ENCODE measurements at regions not wholly inside any gene's neighbourhood (a gene's known extent, or its start where the extent isn't known, plus 50 kb on each side); places are given as distances from the start of the nearest gene placed in this dataset.

GRCh38 chr5:9834871-9835770 is 205.0 kb upstream of the TAS2R1 start:
- no peak for TF ChIP-seq CTCF (IDR thresholded peaks at IDR 0.05)
- no peak for TF ChIP-seq EZH2 (IDR thresholded peaks at IDR 0.05; ENCODE audit: borderline replicate concordance, insufficient read depth, low read depth, low read length, poor library complexity, severe bottlenecking)

All from B cell (primary cell).